Loucy (cell line): ENCODE measurements at regions not wholly inside any gene's neighbourhood (a gene's known extent, or its start where the extent isn't known, plus 50 kb on each side); places are given as distances from the start of the nearest gene placed in this dataset.
A peak's percentile ranks its signal among the peaks of the same experiment; 100 is the strongest.

ENCODE experiments used
- H2AFZ ChIP-seq: fragments of 200-600 bp; sonication (generic); 2 replicates; pipeline ENCODE4 v1.6.0; 2016; ENCODE audit warnings: antibody characterized with exemption, mild to moderate bottlenecking, low read length, moderate library complexity
- H3F3A ChIP-seq: fragments of 200-600 bp; 2 replicates; pipeline ENCODE4 v1.6.0; 2016; ENCODE audit warnings: antibody characterized with exemption, low read depth, mild to moderate bottlenecking
- H3K27me3 ChIP-seq: fragments of 200-600 bp; sonication (generic); 2 replicates; pipeline ENCODE4 v1.6.1; 2014; ENCODE audit warnings: low read length, mild to moderate bottlenecking; ENCODE audit not compliant: insufficient read depth, poor library complexity, severe bottlenecking
- H3K36me3 ChIP-seq: fragments of 200-600 bp; sonication (generic); 2 replicates; pipeline ENCODE4 v1.6.1; 2016; ENCODE audit warnings: low read length; ENCODE audit not compliant: insufficient read depth
- H3K4me1 ChIP-seq: fragments of 200-600 bp; sonication (generic); 2 replicates; pipeline ENCODE4 v1.5.1; 2014; ENCODE audit warnings: low read length, mild to moderate bottlenecking; ENCODE audit not compliant: insufficient read depth, poor library complexity, severe bottlenecking
- H3K4me2 ChIP-seq: fragments of 200-600 bp; sonication (generic); 2 replicates; pipeline ENCODE4 v1.6.0; 2014; ENCODE audit warnings: antibody characterized with exemption, low read length, low read depth, mild to moderate bottlenecking; ENCODE audit not compliant: poor library complexity, severe bottlenecking
- H3K4me3 ChIP-seq: fragments of 200-600 bp; sonication (generic); 2 replicates; pipeline ENCODE4 v1.5.1; 2014; ENCODE audit warnings: low read length, mild to moderate bottlenecking, mixed read lengths; ENCODE audit not compliant: poor library complexity, severe bottlenecking
- H3K79me2 ChIP-seq: fragments of 200-600 bp; sonication (generic); 2 replicates; pipeline ENCODE4 v1.6.1; 2014; ENCODE audit warnings: low read length; ENCODE audit not compliant: insufficient read depth
- H3K9ac ChIP-seq: fragments of 200-600 bp; sonication (generic); 2 replicates; pipeline ENCODE4 v1.6.0; 2014; ENCODE audit warnings: mild to moderate bottlenecking, low read depth, low read length, moderate library complexity; ENCODE audit not compliant: poor library complexity, severe bottlenecking
- H3K9me2 ChIP-seq: fragments of 200-600 bp; sonication (generic); replicated peaks from 2 replicates; pipeline ENCODE4 v1.6.1; 2016; ENCODE audit warnings: low read depth, low read length, mixed read lengths
- H3K9me3 ChIP-seq: fragments of 200-600 bp; sonication (generic); 2 replicates; pipeline ENCODE4 v1.6.1; 2014; ENCODE audit warnings: mild to moderate bottlenecking, antibody characterized with exemption, low read length, low read depth; ENCODE audit not compliant: insufficient read depth
- H4K20me1 ChIP-seq: fragments of 200-600 bp; sonication (generic); 2 replicates; pipeline ENCODE4 v1.6.0; 2014; ENCODE audit warnings: antibody characterized with exemption, low read length, mild to moderate bottlenecking; ENCODE audit not compliant: insufficient read depth, poor library complexity, severe bottlenecking
- CTCF ChIP-seq: fragments of 200-600 bp; sonication (generic); conservative IDR thresholded peaks from 2 replicates; pipeline ENCODE4 v1.5.1; 2014; ENCODE audit warnings: mild to moderate bottlenecking, antibody characterized with exemption, low read length
- EZH2phosphoT487 ChIP-seq: fragments of 200-600 bp; IDR thresholded peaks from 2 replicates; pipeline ENCODE4 v1.6.1; 2018; ENCODE audit warnings: antibody characterized with exemption, mild to moderate bottlenecking, moderate library complexity, borderline replicate concordance

GRCh38 chr11:92443199-92443598 lies 218.6 kb downstream of the FAT3 start:
- Histone ChIP-seq H3K9ac (no peak overlapping the region), H4K20me1 (no peaks in the 10 kb centered on the region), H3K79me2 (no peaks in the 10 kb centered on the region), H2AFZ (no peak overlapping the region), H3K4me2 (no peak overlapping the region), H3F3A (no peaks in the 10 kb centered on the region), H3K36me3 (no peaks in the 10 kb centered on the region), H3K9me2 (no peaks in the 10 kb centered on the region), H3K4me3 (no peak overlapping the region), H3K9me3 (no peaks in the 10 kb centered on the region), H3K4me1 (peaks cover 32% of the 10 kb centered on the region), H3K27me3 (no peaks in the 10 kb centered on the region)
- TF ChIP-seq EZH2phosphoT487 (no peak), CTCF (no peak)

GRCh38 chr11:92447586-92447985 lies 223.0 kb downstream of the FAT3 start:
- no peak overlapping the region for H2AFZ ChIP-seq
- H3F3A ChIP-seq, result no peaks in the 10 kb centered on the region
- no peaks in the 10 kb centered on the region for H3K36me3 ChIP-seq
- H3K27me3 ChIP-seq, result no peaks in the 10 kb centered on the region
- no peaks in the 10 kb centered on the region for H3K9me3 ChIP-seq
- no peaks in the 10 kb centered on the region for H4K20me1 ChIP-seq
- H3K79me2 ChIP-seq, result no peaks in the 10 kb centered on the region
- peak overlapping the region; percentile 21 for H3K4me2 ChIP-seq
- peaks cover 42% of the 10 kb centered on the region for H3K4me1 ChIP-seq
- H3K9me2 ChIP-seq, result no peaks in the 10 kb centered on the region
- TF ChIP-seq EZH2phosphoT487 (no peak), CTCF (no peak)
- H3K4me3 ChIP-seq, result no peak overlapping the region
- no peak overlapping the region for H3K9ac ChIP-seq

- Histone ChIP-seq H2AFZ (no peak overlapping the region; the same call in 1 of the 2 replicates), H3K4me3 (no peak overlapping the region), H3K79me2 (no peaks in the 10 kb centered on the region), H3K4me1 (peaks cover 50% of the 10 kb centered on the region), H3K4me2 (no peak overlapping the region), H3K27me3 (no peaks in the 10 kb centered on the region), H3F3A (no peaks in the 10 kb centered on the region), H4K20me1 (no peaks in the 10 kb centered on the region), H3K9me3 (no peaks in the 10 kb centered on the region), H3K9me2 (no peaks in the 10 kb centered on the region), H3K9ac (no peak overlapping the region), H3K36me3 (no peaks in the 10 kb centered on the region)
- no peak for TF ChIP-seq EZH2phosphoT487
- no peak for TF ChIP-seq CTCF
Measured at GRCh38 chr11:92449222-92449621, 224.6 kb downstream of the FAT3 start.
